NCI-H226 (cell line): ENCODE measurements at regions not wholly inside any gene's neighbourhood (a gene's known extent, or its start where the extent isn't known, plus 50 kb on each side); places are given as distances from the start of the nearest gene placed in this dataset.

Experiments used
- DNase-seq: peaks from one replicate; pipeline ENCODE4 v3.0.0-alpha.2; 2015

DNA sequence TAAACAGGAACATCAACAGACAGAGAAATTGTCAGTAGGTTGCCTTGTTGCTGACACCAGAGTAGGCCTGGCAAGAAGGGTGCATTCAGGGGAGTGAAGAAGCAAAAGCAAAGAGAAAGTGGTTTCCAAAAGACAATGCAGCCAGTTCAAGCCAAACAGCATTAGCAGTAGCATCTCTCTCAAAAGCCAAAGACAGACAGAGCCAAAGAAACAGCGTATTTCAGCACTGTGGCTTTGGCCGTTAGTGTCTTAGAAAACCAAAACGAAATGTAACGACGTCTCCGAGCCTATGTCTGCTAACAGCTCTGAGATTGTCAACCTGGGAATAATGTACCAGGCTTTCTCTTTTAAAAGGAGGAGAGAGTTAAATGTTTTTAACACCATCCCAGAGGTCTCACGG lies 178.6 kb downstream of the NRP2 start:
- no peak for DNase-seq

- DNase-seq = no peak
Observed at GRCh38 chr2:205860181-205860580, 177.9 kb downstream of the NRP2 start.

- DNase-seq = no peak
Observed at GRCh38 chr2:205858881-205859441, 176.7 kb downstream of the NRP2 start.

DNA sequence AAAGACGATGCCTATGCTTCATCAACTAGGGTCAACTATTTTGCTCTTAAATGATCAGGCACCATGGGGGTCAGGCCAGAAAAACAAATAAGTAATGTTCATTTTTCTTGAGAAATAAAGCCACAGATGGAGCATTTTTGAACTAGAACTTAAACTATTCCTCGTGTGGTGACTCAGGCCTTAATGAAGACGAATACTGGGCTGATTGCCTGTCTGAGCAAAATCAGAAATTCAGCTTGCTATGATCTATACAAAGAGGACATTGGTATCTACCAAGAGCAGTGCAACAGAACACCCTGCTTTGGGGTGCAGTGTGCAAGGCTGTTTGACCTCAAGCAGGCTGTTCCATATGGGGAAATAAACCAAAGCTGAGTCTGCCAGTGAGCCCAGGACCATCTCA lies 176.0 kb downstream of the NRP2 start:
- DNase-seq = no peak

DNA sequence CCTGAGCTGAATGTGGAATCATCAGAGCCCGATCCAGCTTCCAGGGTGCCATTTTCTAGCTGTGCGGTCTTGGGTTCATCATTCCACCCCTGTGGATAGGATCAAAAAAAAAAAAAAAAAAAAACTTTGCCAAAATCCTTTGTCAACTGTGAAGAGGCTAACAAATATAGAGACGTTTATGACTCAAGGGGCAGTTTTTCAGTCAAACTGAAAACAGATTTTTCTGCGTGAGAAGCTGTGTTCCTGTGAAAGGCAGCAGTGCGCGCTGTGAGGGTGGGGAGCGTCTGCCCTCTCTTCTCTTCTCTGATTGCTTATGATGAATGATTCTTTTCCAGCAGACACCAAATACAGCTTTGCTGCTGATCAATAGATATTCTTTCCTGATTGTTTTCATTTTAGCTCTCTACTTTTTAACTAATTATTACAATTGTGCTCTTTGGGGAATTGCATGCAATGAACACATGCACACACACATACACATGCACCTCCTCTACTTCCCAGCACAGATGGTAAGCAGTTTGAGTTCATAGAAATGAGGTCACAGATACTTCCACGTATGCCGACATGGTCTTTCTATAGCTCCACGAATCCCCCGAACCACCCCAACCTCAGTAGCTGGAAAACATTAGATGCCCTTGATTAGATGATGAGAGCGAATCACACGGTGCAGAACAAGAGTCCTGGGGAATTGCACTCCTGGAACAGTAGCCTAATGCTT lies 175.4 kb downstream of the NRP2 start:
- DNase-seq = no peak

DNA sequence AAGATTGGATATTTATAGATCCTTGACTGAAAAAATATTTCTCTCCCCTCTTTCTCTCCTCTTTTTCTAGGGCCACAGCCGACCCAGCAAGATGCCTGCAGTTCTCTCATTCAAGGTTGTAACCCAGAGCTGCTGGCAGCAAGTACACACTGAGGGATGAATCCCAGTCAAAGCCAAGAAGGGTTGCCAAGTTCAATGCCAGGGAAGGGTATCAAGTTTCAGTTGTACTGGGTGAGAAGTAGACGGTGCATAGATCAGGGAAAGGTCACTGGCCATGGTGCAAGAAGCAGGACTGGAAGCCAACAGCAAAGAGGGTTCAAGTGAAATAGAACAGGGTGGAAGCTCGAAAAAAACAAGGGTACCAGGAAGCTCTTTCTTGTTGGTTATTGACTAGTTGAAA lies 170.2 kb downstream of the NRP2 start:
- no peak for DNase-seq

DNA sequence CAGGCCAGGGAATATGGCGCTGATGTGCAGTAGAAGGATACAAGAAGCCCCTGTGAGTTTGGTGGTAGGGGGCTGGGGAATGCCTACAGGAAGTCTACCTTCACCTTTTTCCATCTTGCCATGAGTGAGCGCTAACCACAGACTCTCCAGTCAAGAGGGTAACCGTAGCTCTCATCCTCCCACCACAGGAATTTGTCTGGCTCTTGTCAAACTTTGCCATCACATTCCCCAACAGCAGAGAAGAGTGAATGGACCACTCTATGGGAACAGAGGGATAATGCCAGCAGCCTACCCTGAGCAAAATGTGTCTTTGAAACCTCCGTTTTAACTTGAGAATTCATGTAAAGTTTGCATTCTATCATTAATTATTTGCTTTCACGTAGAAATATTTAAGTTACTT lies 168.3 kb downstream of the NRP2 start:
- no peak for DNase-seq

GRCh38 chr2:205850132-205850531 lies 167.8 kb downstream of the NRP2 start:
- no peak for DNase-seq

DNA sequence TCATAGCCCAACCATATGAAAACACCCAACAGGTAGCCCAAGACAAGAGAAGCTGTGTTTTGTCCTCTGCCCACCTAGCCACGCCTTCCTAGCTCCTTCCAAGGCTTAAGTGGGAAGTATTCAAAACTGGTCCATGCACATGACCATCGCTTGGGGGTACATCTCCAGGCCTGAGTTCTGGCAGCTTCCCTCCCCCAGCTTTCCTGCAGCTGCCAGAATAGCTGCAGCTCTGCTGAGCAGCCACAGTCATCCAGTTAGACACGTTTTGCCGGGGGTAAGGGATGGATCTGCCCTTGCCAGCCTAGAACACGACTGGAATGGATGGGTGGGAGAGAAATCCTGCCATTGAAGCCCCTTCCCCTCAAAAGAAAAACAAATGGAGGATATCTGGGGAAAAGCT lies 166.8 kb downstream of the NRP2 start:
- no peak for DNase-seq

- DNase-seq = peak; percentile 33
Observed at GRCh38 chr2:205848601-205849000, 166.3 kb downstream of the NRP2 start.
